ENCODE measurements at regions not wholly inside any gene's neighbourhood (a gene's known extent, or its start where the extent isn't known, plus 50 kb on each side); places are given as distances from the start of the nearest gene placed in this dataset.

DNA sequence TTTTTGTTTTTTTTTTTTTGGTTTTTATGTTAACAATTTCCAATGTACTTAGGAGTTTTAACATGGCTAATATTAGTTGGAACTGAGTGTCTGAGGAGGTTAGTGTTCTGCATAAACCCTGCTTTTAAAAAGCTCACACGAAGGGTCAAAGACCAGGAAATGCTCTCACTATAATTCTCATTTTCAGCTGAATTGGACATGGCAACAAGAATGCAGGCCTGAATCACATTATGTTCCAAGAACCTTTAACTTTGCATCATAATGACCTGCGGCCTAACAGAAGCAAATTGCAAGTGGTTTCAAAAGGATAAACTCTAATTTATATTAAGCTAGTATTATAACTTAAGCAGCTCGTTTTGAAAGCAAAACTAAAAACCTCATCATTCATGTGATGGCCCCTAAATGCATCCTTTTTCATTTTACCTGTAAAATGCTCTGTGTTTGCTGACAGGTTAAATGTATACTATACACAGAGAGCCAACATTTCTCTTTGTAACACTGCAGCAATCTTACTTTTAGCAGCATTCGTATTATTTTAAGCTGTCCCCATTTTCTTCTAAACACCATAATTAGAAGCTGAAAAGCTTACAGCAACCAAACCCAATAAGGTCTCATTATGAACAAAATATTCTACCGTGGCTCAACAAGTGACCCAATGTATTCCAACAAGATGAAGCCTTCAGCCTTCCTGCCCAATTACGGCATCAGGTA lies 242.8 kb upstream of the SP4 start:
- TF ChIP-seq POLR2A (IDR thresholded peaks at IDR 0.05; ENCODE audit: low read depth, low read length) (no peak), POLR2AphosphoS5 (IDR thresholded peaks at IDR 0.05; ENCODE audit: low read depth, low read length) (no peak), TAF1 (IDR thresholded peaks at IDR 0.05; ENCODE audit: borderline replicate concordance, low read depth, low read length) (no peak)
